Heart left ventricle (tissue), 16 donors: ENCODE measurements at regions not wholly inside any gene's neighbourhood (a gene's known extent, or its start where the extent isn't known, plus 50 kb on each side); places are given as distances from the start of the nearest gene placed in this dataset.
"Not testable (repeated sequence)": the region's sequence is repeated elsewhere in the genome, so short reads cannot be mapped to it uniquely, and the experiment has no call there.

Experiments
- ATAC-seq, 4 donors: fragments of 200-7000 bp; cut with Tn5 transposase; one replicate each; pipeline ENCODE4 v1.9.1; 2020 to 2022; ENCODE audit warnings: moderate library complexity in 4 of 4, mild to moderate bottlenecking in 3 of 4, moderate number of reproducible peaks in 1 of 4
- DNase-seq, 5 donors: peaks; one replicate each; pipeline ENCODE4 v3.0.0-alpha.2; 2020
- H3K27ac ChIP-seq, 12 donors: fragments of 200-600 bp; sonication (generic) in 4 of 12; one replicate each; pipeline versions ENCODE4 v1.5.0 to v1.8.0; 2016 to 2022; ENCODE audit warnings: mild to moderate bottlenecking in 2 of 12
- H3K27me3 ChIP-seq, 9 donors: fragments of 200-600 bp; sonication (generic) in 2 of 9; one replicate each; pipeline versions ENCODE4 v1.5.1 to v1.8.0; 2016 to 2022; ENCODE audit warnings: mild to moderate bottlenecking in 3 of 9
- H3K36me3 ChIP-seq, 9 donors: fragments of 200-600 bp; sonication (generic) in 2 of 9; one replicate each; pipeline versions ENCODE4 v1.5.0 to v1.8.0; 2018 to 2022; ENCODE audit warnings: mild to moderate bottlenecking in 2 of 9
- H3K4me1 ChIP-seq, 12 donors: fragments of 200-600 bp; sonication (generic) in 4 of 12; one replicate each; pipeline versions ENCODE4 v1.5.0 to v1.8.0; 2016 to 2022; ENCODE audit warnings: mild to moderate bottlenecking in 3 of 12
- H3K4me3 ChIP-seq, 12 donors: fragments of 200-600 bp; sonication (generic) in 4 of 12; one replicate each; pipeline versions ENCODE4 v1.5.0 to v1.8.0; 2017 to 2022; ENCODE audit warnings: mild to moderate bottlenecking in 9 of 12, moderate library complexity in 4 of 12
- H3K9me3 ChIP-seq, 12 donors: fragments of 200-600 bp; sonication (generic) in 4 of 12; one replicate each; pipeline versions ENCODE4 v1.5.0 to v1.8.0; 2016 to 2022; ENCODE audit warnings: mild to moderate bottlenecking in 1 of 12
- CTCF ChIP-seq, 12 donors: fragments of 200-600 bp; sonication (generic) in 4 of 12; IDR thresholded peaks; one replicate each; pipeline versions ENCODE4 v1.5.0 to v1.8.0; 2018 to 2022; ENCODE audit warnings: antibody characterized with exemption in 12 of 12, mild to moderate bottlenecking in 5 of 12
- POLR2A ChIP-seq, 2 donors: fragments of 450-650 bp; IDR thresholded peaks; one replicate each; pipeline ENCODE4 v1.6.1; 2017; ENCODE audit warnings: antibody characterized with exemption in 2 of 2, mild to moderate bottlenecking in 2 of 2, moderate library complexity in 2 of 2
- WGBS, 4 donors: extraction: QIAGEN DNeasy Blood & Tissue Kit in 2 of 4; methylation state at CpG; one replicate each; pipeline versions ENCODE4 v1.1.5 to v1.1.7; 2013 to 2018; 5-methylcytosine and 5-hydroxymethylcytosine counted together
- intact Hi-C, 10 donors: fragments of 100-400 bp; cut with DNase I; formaldehyde crosslinking; loops; one replicate each; pipeline versions ENCODE4 v1.11.1 to v1.14.2; 2022
- donor health status: ischemic (EF 13 %, LVEDD 7.1; RV severe dilation, severe dysfunction).
- donor health status: healthy with polysubstance abuse.
- donor health status: DM: no; HTN: yes; CAD: no.
- donor health status: DM: no; HTN: no; CAD: no.
- donor health status: ischemic (EF 25% LVEDD 6.9; RV normal size, moderate dysfunction).
- donor health status: ischemic (EF 25% LVEDD 5.7; RV mildly dilated, moderate dysfunction).
- donor health status: healthy.
- donor health status: DM: yes; HTN: yes; CAD: no.
- donor health status: ischemic (EF 35%, LVEDD 5.7; RV mildly dilated, moderate dysfunction).
- donor health status: nonischemic (EF 11% LVEDD 7.7; RV severe dilation, severe dysfunction).
- donor health status: DM: yes; HTN: yes; CAD: no.
- donor health status: PGD.
- donor health status: ischemic (EF 29% LVEDD 5.4; RV normal size, mild dysfunction).
- donor health status: nonischemic (EF 23%, LVEDD 6.1; RV moderate dilation, normal function).

DNA sequence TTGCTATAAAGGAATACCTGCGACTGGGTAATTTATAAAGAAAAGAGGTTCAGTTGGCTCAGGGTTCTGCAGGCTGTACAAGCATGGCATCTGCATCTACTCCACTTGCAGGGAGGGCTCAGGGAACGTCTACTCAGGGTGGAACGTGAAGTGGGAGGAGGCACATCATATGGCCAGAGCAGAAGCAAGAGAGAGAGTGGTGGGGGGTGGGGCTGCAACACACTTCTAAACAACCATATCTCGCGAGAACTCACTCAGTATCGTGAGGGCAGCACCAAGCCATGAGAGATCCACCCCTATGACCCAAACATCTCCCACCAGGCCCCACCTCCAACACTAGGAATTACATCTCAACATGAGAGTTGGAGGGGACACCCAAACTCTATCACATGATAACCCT lies 109.8 kb upstream of the SCAF8 start:
- no peaks in the 10 kb centered on the region for H3K27me3 ChIP-seq
- 85 to 94% (median 91%) methylated on average over 5 to 6 of the region's 6 CpGs for WGBS, 4 donors
- peaks cover 0 to 4% (median 0%) of the 10 kb centered on the region in 12 donors for H3K4me1 ChIP-seq
- no peaks in the 10 kb centered on the region for H3K9me3 ChIP-seq
- TF ChIP-seq CTCF (IDR thresholded peaks at IDR 0.05) = no peak
- no peak for TF ChIP-seq POLR2A (IDR thresholded peaks at IDR 0.05)
- no peak overlapping the region for H3K27ac ChIP-seq
- intact Hi-C loops = no loop called here
- DNase-seq = no peak
- ATAC-seq = no peak
- H3K36me3 ChIP-seq = no peaks in the 10 kb centered on the region
- H3K4me3 ChIP-seq = no peak overlapping the region

GRCh38 chr6:154624038-154624599 lies 109.1 kb upstream of the SCAF8 start:
- no peak for TF ChIP-seq CTCF (IDR thresholded peaks at IDR 0.05)
- TF ChIP-seq POLR2A (IDR thresholded peaks at IDR 0.05) = no peak
- Histone ChIP-seq H3K4me3 (no peak overlapping the region), H3K27ac (no peak overlapping the region), H3K36me3 (no peaks in the 10 kb centered on the region), H3K4me1 (peaks cover 0 to 4% (median 0%) of the 10 kb centered on the region in 12 donors), H3K27me3 (no peaks in the 10 kb centered on the region), H3K9me3 (no peaks in the 10 kb centered on the region)
- intact Hi-C loops = no loop called here
- no peak for DNase-seq
- ATAC-seq = peak in 2 of 4 donors; percentile 36 to 47
- 75 to 79% (median 78%) methylated on average over 6 of the region's 6 CpGs for WGBS, 4 donors

DNA sequence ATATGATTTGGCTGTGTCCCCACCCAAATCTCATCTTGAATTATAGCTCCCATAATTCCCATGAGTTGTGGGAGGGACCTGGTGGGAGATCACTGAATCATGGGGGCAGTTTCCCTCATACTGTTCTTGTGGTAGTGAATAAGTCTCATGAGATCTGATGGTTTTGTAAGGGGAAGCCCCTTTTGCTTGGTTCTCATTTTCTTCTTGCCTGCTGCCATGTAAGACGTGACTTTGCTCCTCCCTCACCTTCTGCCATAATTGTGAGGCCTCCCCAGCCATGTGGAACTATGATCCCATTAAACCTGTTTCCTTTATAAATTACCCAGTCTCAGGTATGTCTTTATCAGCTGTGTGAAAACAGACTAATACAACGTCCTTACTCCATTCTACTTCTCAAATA lies 108.5 kb upstream of the SCAF8 start:
- H3K36me3 ChIP-seq, H3K9me3 ChIP-seq, intact Hi-C loops, ATAC-seq, H3K27me3 ChIP-seq, DNase-seq, H3K4me3 ChIP-seq, H3K27ac ChIP-seq, H3K4me1 ChIP-seq: not testable (repeated sequence)
- 83 to 89% (median 86%) methylated on average over 2 of the region's 2 CpGs for WGBS, 4 donors

- no peaks in the 10 kb centered on the region for H3K9me3 ChIP-seq
- WGBS, 4 donors = 64 to 76% (median 68%) methylated on average over 3 of the region's 3 CpGs
- no peaks in the 10 kb centered on the region for H3K36me3 ChIP-seq
- H3K27ac ChIP-seq = no peak overlapping the region
- no peak overlapping the region for H3K4me3 ChIP-seq
- ATAC-seq (no peak), DNase-seq (no peak)
- intact Hi-C loops = no loop called here
- no peak for TF ChIP-seq POLR2A (IDR thresholded peaks at IDR 0.05)
- no peak for TF ChIP-seq CTCF (IDR thresholded peaks at IDR 0.05)
- H3K4me1 ChIP-seq = peaks cover 0 to 4% (median 0%) of the 10 kb centered on the region in 12 donors
- no peaks in the 10 kb centered on the region for H3K27me3 ChIP-seq
These were observed 107.5 kb upstream of the SCAF8 start for GRCh38 chr6:154625721-154626120.

DNA sequence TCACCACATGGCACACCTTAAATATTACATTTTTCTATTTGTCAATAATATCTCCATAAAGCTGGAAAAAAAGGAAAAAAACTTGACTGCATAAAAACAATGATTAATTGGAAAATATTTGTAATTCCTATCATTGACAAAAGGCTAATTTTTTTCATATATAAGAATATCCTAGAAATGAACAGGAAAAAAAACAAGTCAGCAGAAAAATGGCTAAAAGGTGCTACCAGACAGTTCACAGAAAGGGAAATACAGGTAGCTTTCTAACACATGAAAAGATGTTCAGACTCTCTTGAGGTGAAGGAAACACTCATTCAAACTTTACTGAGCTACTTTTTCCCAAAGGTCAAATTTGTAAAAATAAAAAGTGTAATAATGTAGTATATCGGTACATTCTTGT lies 104.1 kb upstream of the SCAF8 start:
- no peaks in the 10 kb centered on the region for H3K36me3 ChIP-seq
- H3K9me3 ChIP-seq = peaks cover 0 to 6% (median 0%) of the 10 kb centered on the region in 12 donors
- no peaks in the 10 kb centered on the region for H3K27me3 ChIP-seq
- ATAC-seq (no peak), DNase-seq (no peak)
- no peak for TF ChIP-seq CTCF (IDR thresholded peaks at IDR 0.05)
- no peak for TF ChIP-seq POLR2A (IDR thresholded peaks at IDR 0.05)
- H3K4me3 ChIP-seq = no peak overlapping the region
- WGBS, 4 donors = 95 to 100% (median 98%) methylated on average over 1 of the region's 1 CpG
- H3K27ac ChIP-seq = no peak overlapping the region
- H3K4me1 ChIP-seq = peaks cover 0 to 2% (median 0%) of the 10 kb centered on the region in 12 donors
- intact Hi-C loops = no loop called here
